GM12878 (cell line): ENCODE measurements at regions not wholly inside any gene's neighbourhood (a gene's known extent, or its start where the extent isn't known, plus 50 kb on each side); places are given as distances from the start of the nearest gene placed in this dataset.

Source experiments
- ATAC-seq: fragments of 200-7000 bp; cut with Tn5 transposase; 3 replicates; pipeline ENCODE4 v1.9.1; 2020; ENCODE audit warnings: mild to moderate bottlenecking, moderate library complexity
- BruUV-seq: library from RNA; stranded (reverse); fragments of 400-500 nt; replicated peaks from 2 replicates; lab custom pipeline; 2021; lab: Mats Ljungman, UMichigan
- CTCF ChIA-PET: fragments of 300-600 bp; sonication (Branson Sonifier 250); formaldehyde crosslinking; extraction: SDS; loops from one replicate; lab custom pipeline; 2021; ENCODE audit warnings: inconsistent platforms; lab: Yijun Ruan, JAX
- POLR2A ChIA-PET: fragments of 350-600 bp; formaldehyde crosslinking; extraction: SDS; loops from one replicate; lab custom pipeline; 2021; ENCODE audit warnings: inconsistent platforms; lab: Charles Lee
- RAD21 ChIA-PET: fragments of 300-600 bp; sonication (Branson Sonifier 250); formaldehyde crosslinking; loops from one replicate; lab custom pipeline; 2023; ENCODE audit warnings: antibody characterized with exemption; ENCODE audit not compliant: unreplicated experiment; lab: Charles Lee
- SMC1A ChIA-PET: fragments of 300-600 bp; sonication (Branson Sonifier 250); formaldehyde crosslinking; loops from one replicate; lab custom pipeline; 2023; ENCODE audit not compliant: unreplicated experiment, uncharacterized antibody; lab: Charles Lee
- DNase-seq: peaks from one replicate; pipeline ENCODE4 v3.0.0-alpha.2; 2011; ENCODE audit warnings: low read depth, low spot score
- FAIRE-seq: peaks from 3 replicates; lab custom pipeline; 2011; peaks lifted over from hg19 to GRCh38; lab: Jason Lieb, UNC
- H2AFZ ChIP-seq: 2 replicates; pipeline ENCODE4 v1.6.0; 2011; ENCODE audit warnings: low read depth, low read length, control low read depth; ENCODE audit not compliant: control insufficient read depth
- H3K27ac ChIP-seq: 2 replicates; pipeline ENCODE4 v1.5.1; 2011; ENCODE audit warnings: control low read depth; ENCODE audit not compliant: control insufficient read depth, insufficient read depth
- H3K27me3 ChIP-seq, 2 experiments: replicated peaks in 1 of 2; 2 replicates each; pipeline versions ENCODE4 v1.6.0 to v1.6.1; 2011; ENCODE audit warnings: low read length in 1 of 2; ENCODE audit not compliant: control insufficient read depth in 2 of 2, insufficient read depth in 2 of 2
- H3K36me3 ChIP-seq, 2 experiments: 2 replicates each; pipeline ENCODE4 v1.5.1; 2011; ENCODE audit warnings: low read length in 1 of 2; ENCODE audit not compliant: control insufficient read depth in 2 of 2, insufficient read depth in 2 of 2
- H3K4me1 ChIP-seq: 2 replicates; pipeline ENCODE4 v1.6.1; 2011; ENCODE audit warnings: mild to moderate bottlenecking, low read length, moderate library complexity, mixed read lengths; ENCODE audit not compliant: control insufficient read depth, insufficient read depth
- H3K4me2 ChIP-seq: 2 replicates; pipeline ENCODE4 v1.6.0; 2011; ENCODE audit warnings: control low read depth; ENCODE audit not compliant: control insufficient read depth, insufficient read depth
- H3K4me3 ChIP-seq: fragments of 200-600 bp; sonication (generic); 2 replicates; pipeline ENCODE4 v1.5.1; 2016
- H3K79me2 ChIP-seq: 2 replicates; pipeline ENCODE4 v1.6.0; 2011; ENCODE audit warnings: low read length; ENCODE audit not compliant: control insufficient read depth, insufficient read depth
- H3K9ac ChIP-seq: 2 replicates; pipeline ENCODE4 v1.8.0; 2011; ENCODE audit warnings: low read length, control low read depth, mixed read lengths; ENCODE audit not compliant: control insufficient read depth, insufficient read depth
- H3K9me3 ChIP-seq: replicated peaks from 3 replicates; pipeline ENCODE4 v1.5.1; 2011; ENCODE audit warnings: mild to moderate bottlenecking, low read length; ENCODE audit not compliant: control insufficient read depth, insufficient read depth
- H4K20me1 ChIP-seq: 2 replicates; pipeline ENCODE4 v1.6.0; 2011; ENCODE audit not compliant: control insufficient read depth, insufficient read depth
- BCL11A ChIP-seq: IDR thresholded peaks from 2 replicates; pipeline ENCODE4 v1.6.1; 2011; ENCODE audit warnings: low read depth, low read length
- EP300 ChIP-seq, 2 experiments: fragments of 150-350 bp in 1 of 2; IDR thresholded peaks; 2 replicates each; pipeline ENCODE4 v1.6.1; 2011 to 2012; ENCODE audit warnings: low read depth in 2 of 2, low read length in 2 of 2, borderline replicate concordance in 1 of 2, improper control_type of control experiment in 1 of 2, inconsistent platforms in 1 of 2; ENCODE audit not compliant: control insufficient read depth in 1 of 2
- ESRRA ChIP-seq: IDR thresholded peaks from 2 replicates; pipeline ENCODE4 v1.6.1; 2012; ENCODE audit warnings: mild to moderate bottlenecking, low read length, improper control_type of control experiment
- JUNB ChIP-seq: IDR thresholded peaks from 2 replicates; pipeline ENCODE4 v1.6.1; 2016; ENCODE audit warnings: antibody characterized with exemption, mild to moderate bottlenecking
- KAT2A ChIP-seq: conservative IDR thresholded peaks from 2 replicates; pipeline ENCODE4 v1.6.1; 2011; ENCODE audit warnings: low read depth, low read length; ENCODE audit not compliant: control insufficient read depth
- NFYB ChIP-seq: IDR thresholded peaks from 2 replicates; pipeline ENCODE4 v1.6.1; 2011; ENCODE audit warnings: low read depth, mild to moderate bottlenecking, low read length, improper control_type of control experiment, moderate library complexity; ENCODE audit not compliant: insufficient read depth
- RUNX3 ChIP-seq: IDR thresholded peaks from 2 replicates; pipeline ENCODE4 v1.6.1; 2012; ENCODE audit warnings: low read length, inconsistent platforms
- SIX5 ChIP-seq: IDR thresholded peaks from 2 replicates; pipeline ENCODE4 v1.6.1; 2011; ENCODE audit warnings: mild to moderate bottlenecking, low read depth, low read length, moderate library complexity; ENCODE audit not compliant: severe bottlenecking
- SMC3 ChIP-seq: IDR thresholded peaks from 2 replicates; pipeline ENCODE4 v1.6.1; 2011; ENCODE audit warnings: low read length, improper control_type of control experiment, borderline replicate concordance
- STAT3 ChIP-seq: IDR thresholded peaks from 2 replicates; pipeline ENCODE4 v1.6.1; 2011; ENCODE audit warnings: low read depth, low read length, improper control_type of control experiment
- TAF1 ChIP-seq: IDR thresholded peaks from 2 replicates; pipeline ENCODE4 v1.6.1; 2011; ENCODE audit warnings: mild to moderate bottlenecking, low read depth, low read length, borderline replicate concordance
- ZBTB40 ChIP-seq: fragments of 450-650 bp; IDR thresholded peaks from 2 replicates; pipeline ENCODE4 v1.6.1; 2016; ENCODE audit warnings: mild to moderate bottlenecking, moderate library complexity, borderline replicate concordance
- ZNF274 ChIP-seq: IDR thresholded peaks from one replicate; pipeline ENCODE4 v1.8.0; 2011; ENCODE audit not compliant: insufficient read length, insufficient read depth
- ZNF384 ChIP-seq: IDR thresholded peaks from 2 replicates; pipeline ENCODE4 v1.6.1; 2012; ENCODE audit warnings: low read depth, mild to moderate bottlenecking, low read length, improper control_type of control experiment, borderline replicate concordance
- ZSCAN29 ChIP-seq: fragments of 450-650 bp; IDR thresholded peaks from 2 replicates; pipeline ENCODE4 v1.6.1; 2017; ENCODE audit warnings: mild to moderate bottlenecking, moderate library complexity
- WGBS: methylation state at CpG from one replicate; pipeline ENCODE4 v1.1.6; 2016; ENCODE audit warnings: low lambda C conversion rate; ENCODE audit not compliant: insufficient replicate concordance, insufficient coverage; ENCODE audit errors: missing lambda C conversion rate; 5-methylcytosine and 5-hydroxymethylcytosine counted together
- in situ Hi-C: fragments of 300-500 bp; cut with MboI; formaldehyde crosslinking; loops from 9 replicates; pipeline ENCODE4 v1.14.3; 2018; ENCODE audit warnings: mixed read lengths
- intact Hi-C: fragments of 100-400 bp; cut with micrococcal nuclease; formaldehyde crosslinking; loops from one replicate; pipeline ENCODE4 v1.14.2; 2022; ENCODE audit not compliant: unreplicated experiment
- TF ChIP-seq, protein P1 (sequence below): fragments of 450-650 bp; IDR thresholded peaks from 2 replicates; pipeline ENCODE4 v1.6.1; 2017; ENCODE audit warnings: mild to moderate bottlenecking, low read depth, inconsistent platforms; ENCODE audit not compliant: poor library complexity, severe bottlenecking

DNA sequence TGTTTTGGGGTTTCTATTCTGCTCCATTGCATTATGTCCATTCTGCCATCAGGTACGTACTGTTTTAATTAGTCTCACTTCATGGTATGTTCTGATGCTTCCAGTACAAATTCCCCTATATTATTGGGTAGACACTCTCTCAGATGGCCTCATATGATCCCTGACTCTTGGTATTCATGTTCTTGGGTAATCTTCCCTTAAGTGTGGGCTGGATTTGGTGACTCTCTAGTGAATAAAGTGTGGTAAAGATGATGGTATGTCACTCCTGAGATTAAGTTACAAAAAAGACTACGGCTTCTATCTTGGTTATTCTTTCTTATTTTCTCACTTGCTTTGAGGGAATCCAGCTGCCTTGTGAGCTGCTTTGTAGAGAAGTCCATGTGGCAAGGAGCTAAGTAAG is 89.6 kb upstream of the TBC1D5 start:
- intact Hi-C loops: no loop called here
- H3K9me3 ChIP-seq: no peaks in the 10 kb centered on the region; the same call in 2 of the 3 replicates
- H4K20me1 ChIP-seq: no peaks in the 10 kb centered on the region
- H3K27ac ChIP-seq: no peak overlapping the region
- H2AFZ ChIP-seq: no peak overlapping the region
- H3K9ac ChIP-seq: no peak overlapping the region
- DNase-seq: no peak
- in situ Hi-C loops: loop anchor here (10.0 to 25.0 kb wide), 2 partner anchors 567 to 1220 kb away; partner anchors contain the start of gene DAZL
- no peaks in the 10 kb centered on the region for H3K27me3 ChIP-seq
- no peak for ATAC-seq
- H3K4me1 ChIP-seq: no peaks in the 10 kb centered on the region
- WGBS: 62% methylated on average over 2 of the region's 2 CpGs
- H3K4me3 ChIP-seq: no peak overlapping the region
- no peak overlapping the region for H3K4me2 ChIP-seq
- ChIA-PET SMC1A (interaction anchor here (0.9 to 2.4 kb wide), 6 partner anchors 9 to 402 kb away, joined by 3 to 7 read pairs (median 4); no protein-coding TSS in a partner anchor), POLR2A (no interaction called here), RAD21 (interaction anchor here (1.5 to 2.8 kb wide), 2 partner anchors 10 to 187 kb away, joined by 4 to 10 read pairs; no protein-coding TSS in a partner anchor), CTCF (interaction anchor here (0.6 to 5.1 kb wide), 4 partner anchors 9 to 706 kb away, joined by 3 to 39 read pairs (median 6); no protein-coding TSS in a partner anchor)
- FAIRE-seq: no peak
- BruUV-seq: no TSS peak
- H3K79me2 ChIP-seq: no peaks in the 10 kb centered on the region
- no peaks in the 10 kb centered on the region for H3K36me3 ChIP-seq
- TF ChIP-seq ZNF384 (no peak), TAF1 (no peak), SIX5 (no peak), ZNF274 (no peak), JUNB (no peak), STAT3 (no peak), ESRRA (no peak), RUNX3 (no peak), EP300 (IDR thresholded peaks at IDR 0.05; ENCODE audit: borderline replicate concordance in 1 of 2, control insufficient read depth in 1 of 2, low read depth in 2 of 2, low read length in 2 of 2) (no peak), NFYB (no peak), SMC3 (no peak), ZBTB40 (no peak), KAT2A (no peak), ZSCAN29 (no peak), BCL11A (no peak)
- TF ChIP-seq, protein P1, sequence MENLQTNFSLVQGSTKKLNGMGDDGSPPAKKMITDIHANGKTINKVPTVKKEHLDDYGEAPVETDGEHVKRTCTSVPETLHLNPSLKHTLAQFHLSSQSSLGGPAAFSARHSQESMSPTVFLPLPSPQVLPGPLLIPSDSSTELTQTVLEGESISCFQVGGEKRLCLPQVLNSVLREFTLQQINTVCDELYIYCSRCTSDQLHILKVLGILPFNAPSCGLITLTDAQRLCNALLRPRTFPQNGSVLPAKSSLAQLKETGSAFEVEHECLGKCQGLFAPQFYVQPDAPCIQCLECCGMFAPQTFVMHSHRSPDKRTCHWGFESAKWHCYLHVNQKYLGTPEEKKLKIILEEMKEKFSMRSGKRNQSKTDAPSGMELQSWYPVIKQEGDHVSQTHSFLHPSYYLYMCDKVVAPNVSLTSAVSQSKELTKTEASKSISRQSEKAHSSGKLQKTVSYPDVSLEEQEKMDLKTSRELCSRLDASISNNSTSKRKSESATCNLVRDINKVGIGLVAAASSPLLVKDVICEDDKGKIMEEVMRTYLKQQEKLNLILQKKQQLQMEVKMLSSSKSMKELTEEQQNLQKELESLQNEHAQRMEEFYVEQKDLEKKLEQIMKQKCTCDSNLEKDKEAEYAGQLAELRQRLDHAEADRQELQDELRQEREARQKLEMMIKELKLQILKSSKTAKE: no peak
